HuH-7.5 (cell line): ENCODE measurements at regions not wholly inside any gene's neighbourhood (a gene's known extent, or its start where the extent isn't known, plus 50 kb on each side); places are given as distances from the start of the nearest gene placed in this dataset.

Experiments
- DNase-seq: peaks from one replicate; pipeline ENCODE4 v3.0.0; 2011; ENCODE audit warnings: low spot score

DNA sequence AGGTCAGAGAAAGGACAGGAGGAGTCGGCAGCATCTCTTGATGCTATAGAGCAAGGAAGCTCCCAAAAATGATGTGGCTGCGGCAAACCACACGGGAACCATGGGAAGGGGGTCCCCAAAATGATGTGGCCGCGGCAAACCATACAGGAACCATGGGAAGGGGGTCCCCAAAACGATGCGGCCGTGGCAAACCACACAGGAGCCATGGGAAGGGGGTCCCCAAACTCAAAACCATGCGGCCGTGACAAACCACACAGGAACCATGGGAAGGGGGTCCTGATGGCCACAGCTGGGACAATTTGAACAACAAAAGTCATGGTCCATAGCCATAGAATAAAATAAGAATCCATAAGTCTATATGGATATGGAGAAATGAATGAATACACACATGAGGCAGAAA lies 58.4 kb upstream of the GLI2 start:
- no peak for DNase-seq

DNA sequence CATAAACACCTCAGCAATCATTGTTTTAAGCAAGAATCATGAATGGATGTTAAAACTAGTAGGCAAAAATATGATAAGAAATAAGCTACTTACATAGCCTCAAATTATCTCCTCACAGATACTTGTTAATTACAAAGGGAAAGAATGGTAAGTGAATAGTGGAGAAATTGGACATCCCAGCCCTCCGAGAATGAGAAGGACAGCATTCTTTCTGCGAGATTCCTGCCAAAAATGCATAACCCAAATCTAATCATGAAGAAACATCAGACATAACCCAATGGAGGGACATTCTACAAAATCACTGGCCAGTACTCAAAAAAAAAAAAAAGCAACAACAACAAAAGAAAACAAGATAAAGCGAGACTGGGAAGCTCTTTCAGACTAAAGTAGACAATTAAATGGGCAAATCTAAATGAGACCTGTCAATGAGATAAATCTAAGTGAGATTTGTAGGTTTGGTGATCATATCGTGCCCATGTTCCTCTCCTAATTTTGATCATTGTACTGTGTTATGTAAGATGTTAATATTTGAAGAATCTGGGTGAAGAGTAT lies 57.9 kb upstream of the GLI2 start:
- no peak for DNase-seq

DNA sequence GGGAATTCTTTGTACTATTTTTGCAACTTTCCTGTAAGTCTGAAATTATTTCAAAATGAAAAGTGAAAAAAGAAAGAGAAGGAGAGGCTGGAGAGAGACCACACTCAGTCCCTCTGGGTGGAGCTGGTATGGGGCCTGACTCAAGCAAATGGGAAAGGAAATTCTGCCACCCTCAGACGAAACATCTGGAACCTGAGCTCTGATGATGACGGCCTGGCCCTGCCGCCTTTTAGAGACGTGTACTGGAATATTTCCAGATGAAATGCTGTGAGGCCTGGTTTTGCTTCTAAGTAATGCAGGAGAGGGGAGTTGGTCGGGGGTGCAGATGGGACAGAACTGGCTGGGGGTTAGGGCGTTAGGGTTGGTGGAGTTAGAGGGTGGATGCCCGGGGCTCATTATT lies 57.4 kb upstream of the GLI2 start:
- DNase-seq, result no peak

DNA sequence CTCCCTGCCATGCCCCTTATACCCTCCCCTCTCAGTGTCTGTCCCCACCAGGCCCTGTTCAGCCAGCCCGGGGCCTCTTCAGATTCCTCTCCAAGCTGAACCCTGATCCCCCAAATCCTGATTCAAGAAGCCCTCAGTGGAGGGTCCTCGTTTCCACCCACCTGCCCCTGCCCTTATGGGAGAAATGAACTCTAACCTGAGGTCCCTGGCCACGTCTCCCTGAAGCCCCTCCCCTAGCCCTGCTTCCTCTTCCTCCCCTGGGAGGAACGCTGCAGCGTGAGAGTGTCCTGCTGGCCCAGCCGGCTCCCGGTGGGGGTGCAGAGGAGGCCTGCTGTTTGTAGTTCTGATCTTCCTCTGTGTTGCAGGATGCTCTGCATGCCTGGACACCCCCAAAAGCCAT lies 56.7 kb upstream of the GLI2 start:
- DNase-seq, result no peak

DNA sequence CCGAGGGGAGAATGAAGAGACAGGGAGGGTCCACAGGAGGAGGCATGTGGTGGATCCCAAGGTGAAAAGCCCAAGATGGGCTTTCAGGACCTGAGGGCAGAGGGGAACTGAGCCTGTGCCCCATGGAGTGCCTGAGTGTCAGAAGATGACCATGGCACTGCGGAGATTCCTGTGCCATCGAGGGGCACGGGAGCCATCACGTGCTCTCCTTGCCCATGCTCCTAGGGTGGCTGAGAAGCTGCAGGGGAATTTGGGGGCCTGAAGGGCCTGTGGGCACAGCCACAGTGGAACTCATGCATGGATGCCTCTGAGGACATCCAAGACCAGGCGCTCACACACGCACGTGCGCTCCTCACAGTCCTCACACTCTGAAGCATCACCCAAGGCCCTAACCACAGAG lies 56.1 kb upstream of the GLI2 start:
- DNase-seq, result no peak

DNA sequence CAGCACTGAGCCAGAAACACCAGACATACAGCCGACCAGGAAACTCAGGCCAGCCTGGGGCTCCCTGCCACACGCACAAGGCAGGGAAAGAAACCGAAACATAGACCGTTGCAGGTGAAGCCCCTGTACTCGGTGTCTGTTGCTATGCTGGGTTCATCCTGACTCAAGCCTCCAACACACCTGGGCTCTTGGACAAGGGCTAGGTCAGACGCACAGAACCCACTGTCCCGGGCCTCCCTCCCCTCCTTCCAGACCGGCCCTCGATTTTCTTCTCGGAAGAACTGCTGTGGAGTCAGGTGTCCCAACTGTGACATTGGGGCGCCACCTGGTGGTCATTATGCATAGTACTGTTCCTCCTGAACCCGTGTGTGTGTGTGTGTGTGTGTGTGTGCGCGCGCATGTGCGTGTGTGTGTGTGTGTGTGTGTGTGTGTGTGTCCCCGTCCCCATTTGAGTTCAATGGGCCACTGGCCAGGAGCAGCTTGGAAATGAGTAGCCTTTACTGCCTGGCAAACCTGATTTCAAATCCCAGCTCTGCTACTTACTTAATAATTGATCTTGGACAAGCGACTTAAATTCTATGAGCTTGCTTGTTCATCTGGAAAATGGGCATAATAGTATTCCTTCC lies 55.4 kb upstream of the GLI2 start:
- peak; percentile 81 for DNase-seq

DNA sequence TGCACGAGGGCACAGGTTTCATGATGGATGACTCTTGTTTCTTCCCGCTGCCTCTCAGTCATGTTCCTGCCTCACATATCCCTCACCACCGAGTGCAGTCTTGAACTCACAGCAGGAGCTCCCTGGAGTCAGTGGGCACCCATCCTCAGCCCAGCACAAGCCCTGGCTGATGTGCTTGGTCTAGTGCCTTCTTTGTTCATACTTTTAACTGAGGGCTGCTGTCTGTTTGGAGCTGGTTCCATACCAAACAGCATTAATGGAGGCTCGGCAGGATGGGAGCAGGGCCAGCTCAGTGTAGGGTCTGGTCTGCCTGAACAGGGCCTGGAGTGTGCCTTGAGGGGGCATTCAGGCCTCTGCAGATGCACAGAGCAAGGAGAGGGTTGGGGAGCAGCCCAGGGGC lies 54.5 kb upstream of the GLI2 start:
- DNase-seq, result no peak

DNA sequence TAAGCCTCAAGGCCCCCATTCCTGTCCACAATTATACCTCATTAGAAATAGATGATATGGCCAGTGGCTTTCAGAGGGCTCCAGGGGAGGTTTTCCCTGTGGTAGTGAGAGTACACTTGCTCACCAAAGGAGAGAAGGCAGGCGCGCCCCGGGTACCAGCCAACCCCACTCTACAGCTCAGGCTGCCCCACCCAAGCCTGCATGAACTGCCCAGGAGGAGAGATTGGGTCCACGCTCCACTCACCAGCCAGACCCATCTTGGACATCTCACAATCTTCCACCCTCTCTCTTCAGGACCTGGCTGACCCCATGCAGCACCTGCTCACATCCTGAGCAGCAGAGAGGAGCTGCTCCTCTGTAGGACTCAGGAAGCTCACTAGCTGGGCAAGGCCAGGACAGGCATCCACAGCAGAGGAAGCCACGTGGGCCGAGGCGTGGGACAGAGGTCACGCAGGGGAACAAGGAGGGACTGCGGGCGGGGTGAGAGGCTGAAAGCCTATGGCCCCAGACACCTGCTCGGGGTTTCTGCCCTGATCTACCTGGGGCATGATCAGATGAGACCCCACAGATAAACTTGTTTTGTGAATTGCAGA lies 53.9 kb upstream of the GLI2 start:
- no peak for DNase-seq

DNA sequence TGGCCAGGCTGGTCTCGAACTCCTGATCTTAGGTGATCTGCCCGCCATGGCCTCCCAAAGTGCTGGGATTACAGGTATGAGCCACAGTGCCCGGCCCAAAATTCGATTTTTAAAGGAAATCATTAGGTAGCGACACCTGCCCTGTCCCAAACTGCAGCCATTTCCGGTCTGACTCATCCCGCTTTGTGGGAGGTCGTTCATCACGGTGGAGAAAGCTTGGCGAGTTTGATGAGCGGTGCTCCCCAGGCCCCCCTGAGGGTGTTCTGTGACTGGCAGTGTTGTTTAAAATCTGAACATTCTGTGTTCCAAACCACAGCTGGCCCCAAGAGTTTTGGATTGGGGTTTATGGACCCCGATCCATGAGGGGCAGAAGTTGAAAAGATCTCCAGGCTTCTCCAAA lies 53.0 kb upstream of the GLI2 start:
- DNase-seq, result no peak

DNA sequence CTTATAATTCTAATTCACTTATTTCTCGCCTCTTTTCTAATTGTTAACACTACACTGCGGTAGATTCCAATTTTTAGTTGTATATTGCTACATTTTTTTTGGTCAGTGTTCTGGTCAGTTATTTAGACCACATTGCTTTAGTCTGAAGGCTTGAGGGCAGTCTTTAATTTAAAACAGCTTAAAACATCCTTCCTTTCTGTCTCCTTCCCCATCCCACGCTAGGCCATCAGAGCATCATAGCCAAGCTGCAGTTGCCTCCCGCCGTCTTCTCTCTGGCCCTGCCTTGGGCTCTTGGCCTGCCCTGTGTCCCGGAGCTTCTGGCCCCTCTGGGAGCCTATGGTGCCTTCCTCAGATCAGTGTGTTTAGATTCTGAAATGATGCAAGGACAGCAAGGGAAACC lies 52.6 kb upstream of the GLI2 start:
- no peak for DNase-seq

DNA sequence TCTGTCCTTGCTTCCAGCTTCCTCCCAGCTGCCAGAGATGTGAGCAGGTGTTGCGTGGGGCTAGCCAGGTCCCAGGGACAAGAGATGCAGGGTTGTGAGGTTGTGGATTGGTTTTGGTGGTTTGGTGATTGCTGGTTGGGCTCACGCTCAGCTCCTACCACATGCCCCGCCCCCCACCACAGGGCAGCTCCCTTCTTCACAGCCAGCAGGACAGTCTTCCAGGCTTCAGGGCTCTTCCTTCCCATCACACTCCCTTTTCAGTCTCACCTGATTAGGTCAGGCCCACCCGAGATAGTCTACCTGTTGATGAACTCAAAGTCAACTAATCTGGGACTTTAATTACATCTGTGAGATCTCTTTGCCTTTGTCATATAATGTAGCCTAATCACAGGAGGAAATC lies 52.0 kb upstream of the GLI2 start:
- DNase-seq, result no peak

DNA sequence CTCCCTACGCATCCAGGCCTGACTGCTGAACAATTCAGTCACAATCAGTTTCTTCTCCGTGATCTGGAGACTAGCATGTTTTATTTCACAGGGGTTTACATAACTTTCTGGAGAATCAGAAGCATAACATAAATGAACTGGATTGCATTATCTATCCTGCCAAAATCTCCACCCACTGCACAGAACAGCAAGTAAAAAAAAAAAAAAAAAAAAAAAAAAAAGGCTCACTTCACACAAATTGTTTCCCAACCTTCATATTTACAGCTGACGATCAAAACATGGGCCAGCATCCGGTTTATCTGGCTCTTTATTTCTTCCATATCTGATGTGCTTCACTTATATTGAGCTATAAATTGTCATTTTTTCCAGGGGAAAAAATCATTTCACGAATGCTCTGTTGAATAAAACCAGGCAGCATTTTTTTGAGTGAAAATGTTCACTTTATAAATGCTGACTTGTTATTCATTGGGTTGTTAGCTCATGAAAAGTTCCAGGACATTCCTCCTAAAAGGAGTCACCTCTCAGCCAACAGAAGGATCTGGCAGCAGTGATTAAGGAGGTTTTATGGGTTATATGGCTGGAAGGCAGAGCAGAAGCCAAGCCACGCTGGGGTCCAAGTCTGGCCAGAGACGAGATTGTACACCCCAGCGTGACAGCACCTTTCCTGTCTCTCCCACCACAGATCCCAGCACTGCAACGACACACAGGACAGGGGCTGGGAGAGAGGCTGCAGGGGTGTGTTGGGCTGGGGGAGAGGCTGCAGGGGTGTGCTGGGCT lies 51.2 kb upstream of the GLI2 start:
- DNase-seq, result no peak

DNA sequence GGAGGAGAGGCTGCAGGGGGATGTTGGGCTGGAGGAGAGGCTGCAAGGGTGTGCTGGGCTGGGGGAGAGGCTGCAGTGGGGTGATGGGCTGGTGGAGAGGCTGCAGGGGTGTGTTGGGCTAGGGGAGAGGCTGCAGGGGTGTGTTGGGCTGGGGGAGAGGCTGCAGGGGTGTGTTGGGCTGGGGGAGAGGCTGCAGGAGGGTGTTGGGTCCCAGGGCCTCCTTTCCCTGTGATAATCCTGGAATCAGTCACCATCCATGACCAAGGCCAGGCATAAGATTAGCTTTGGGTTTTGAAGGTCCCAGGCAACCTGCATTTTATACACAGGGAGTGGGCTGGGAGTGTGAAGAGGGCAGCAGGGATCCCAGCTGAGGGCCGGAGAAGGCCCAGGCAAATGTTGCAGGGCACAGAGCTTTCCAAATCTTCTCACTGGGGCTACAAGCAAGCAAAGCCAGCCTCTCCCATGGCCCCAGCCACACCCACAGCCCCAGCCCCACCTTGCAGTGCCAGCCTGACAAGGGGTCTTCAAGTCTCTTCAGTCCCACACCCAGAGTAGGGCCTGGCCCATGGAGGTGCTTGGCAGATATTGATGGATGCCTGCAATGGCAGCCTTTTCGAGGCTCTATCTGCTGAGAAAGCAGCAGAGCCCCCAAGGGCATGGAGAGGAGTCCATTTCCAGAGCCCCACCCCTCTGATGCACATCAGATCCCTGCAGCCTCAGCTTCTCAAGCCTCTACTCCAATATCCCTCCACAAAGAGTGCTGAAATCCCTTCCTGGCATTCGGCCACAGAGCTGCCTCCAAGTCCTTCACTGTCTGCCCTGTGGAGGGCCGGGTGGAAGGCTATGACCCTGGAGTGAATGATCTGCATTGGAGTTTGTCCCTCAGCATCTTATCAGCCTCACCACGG lies 50.3 kb upstream of the GLI2 start:
- no peak for DNase-seq
